ENCODE measurements at regions not wholly inside any gene's neighbourhood (a gene's known extent, or its start where the extent isn't known, plus 50 kb on each side); places are given as distances from the start of the nearest gene placed in this dataset.

- TF ChIP-seq CTCF (IDR thresholded peaks at IDR 0.05) (no peak), POLR2AphosphoS5 (IDR thresholded peaks at IDR 0.05) (no peak)
Observed at GRCh38 chr17:69695646-69696045, 281.1 kb downstream of the MAP2K6 start.

Measured in suprapubic skin (tissue), 3 donors.